ENCODE measurements at regions not wholly inside any gene's neighbourhood (a gene's known extent, or its start where the extent isn't known, plus 50 kb on each side); places are given as distances from the start of the nearest gene placed in this dataset.

- TF ChIP-seq, protein P1, sequence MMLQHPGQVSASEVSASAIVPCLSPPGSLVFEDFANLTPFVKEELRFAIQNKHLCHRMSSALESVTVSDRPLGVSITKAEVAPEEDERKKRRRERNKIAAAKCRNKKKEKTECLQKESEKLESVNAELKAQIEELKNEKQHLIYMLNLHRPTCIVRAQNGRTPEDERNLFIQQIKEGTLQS (CRISPR knock-in tag; conservative IDR thresholded peaks at IDR 0.05) = no peak
- TF ChIP-seq, protein P2, sequence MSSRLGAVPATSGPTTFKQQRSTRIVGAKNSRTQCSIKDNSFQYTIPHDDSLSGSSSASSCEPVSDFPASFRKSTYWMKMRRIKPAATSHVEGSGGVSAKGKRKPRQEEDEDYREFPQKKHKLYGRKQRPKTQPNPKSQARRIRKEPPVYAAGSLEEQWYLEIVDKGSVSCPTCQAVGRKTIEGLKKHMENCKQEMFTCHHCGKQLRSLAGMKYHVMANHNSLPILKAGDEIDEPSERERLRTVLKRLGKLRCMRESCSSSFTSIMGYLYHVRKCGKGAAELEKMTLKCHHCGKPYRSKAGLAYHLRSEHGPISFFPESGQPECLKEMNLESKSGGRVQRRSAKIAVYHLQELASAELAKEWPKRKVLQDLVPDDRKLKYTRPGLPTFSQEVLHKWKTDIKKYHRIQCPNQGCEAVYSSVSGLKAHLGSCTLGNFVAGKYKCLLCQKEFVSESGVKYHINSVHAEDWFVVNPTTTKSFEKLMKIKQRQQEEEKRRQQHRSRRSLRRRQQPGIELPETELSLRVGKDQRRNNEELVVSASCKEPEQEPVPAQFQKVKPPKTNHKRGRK (CRISPR knock-in tag; IDR thresholded peaks at IDR 0.05; ENCODE audit: borderline replicate concordance) = no peak
- TF ChIP-seq, protein P3, sequence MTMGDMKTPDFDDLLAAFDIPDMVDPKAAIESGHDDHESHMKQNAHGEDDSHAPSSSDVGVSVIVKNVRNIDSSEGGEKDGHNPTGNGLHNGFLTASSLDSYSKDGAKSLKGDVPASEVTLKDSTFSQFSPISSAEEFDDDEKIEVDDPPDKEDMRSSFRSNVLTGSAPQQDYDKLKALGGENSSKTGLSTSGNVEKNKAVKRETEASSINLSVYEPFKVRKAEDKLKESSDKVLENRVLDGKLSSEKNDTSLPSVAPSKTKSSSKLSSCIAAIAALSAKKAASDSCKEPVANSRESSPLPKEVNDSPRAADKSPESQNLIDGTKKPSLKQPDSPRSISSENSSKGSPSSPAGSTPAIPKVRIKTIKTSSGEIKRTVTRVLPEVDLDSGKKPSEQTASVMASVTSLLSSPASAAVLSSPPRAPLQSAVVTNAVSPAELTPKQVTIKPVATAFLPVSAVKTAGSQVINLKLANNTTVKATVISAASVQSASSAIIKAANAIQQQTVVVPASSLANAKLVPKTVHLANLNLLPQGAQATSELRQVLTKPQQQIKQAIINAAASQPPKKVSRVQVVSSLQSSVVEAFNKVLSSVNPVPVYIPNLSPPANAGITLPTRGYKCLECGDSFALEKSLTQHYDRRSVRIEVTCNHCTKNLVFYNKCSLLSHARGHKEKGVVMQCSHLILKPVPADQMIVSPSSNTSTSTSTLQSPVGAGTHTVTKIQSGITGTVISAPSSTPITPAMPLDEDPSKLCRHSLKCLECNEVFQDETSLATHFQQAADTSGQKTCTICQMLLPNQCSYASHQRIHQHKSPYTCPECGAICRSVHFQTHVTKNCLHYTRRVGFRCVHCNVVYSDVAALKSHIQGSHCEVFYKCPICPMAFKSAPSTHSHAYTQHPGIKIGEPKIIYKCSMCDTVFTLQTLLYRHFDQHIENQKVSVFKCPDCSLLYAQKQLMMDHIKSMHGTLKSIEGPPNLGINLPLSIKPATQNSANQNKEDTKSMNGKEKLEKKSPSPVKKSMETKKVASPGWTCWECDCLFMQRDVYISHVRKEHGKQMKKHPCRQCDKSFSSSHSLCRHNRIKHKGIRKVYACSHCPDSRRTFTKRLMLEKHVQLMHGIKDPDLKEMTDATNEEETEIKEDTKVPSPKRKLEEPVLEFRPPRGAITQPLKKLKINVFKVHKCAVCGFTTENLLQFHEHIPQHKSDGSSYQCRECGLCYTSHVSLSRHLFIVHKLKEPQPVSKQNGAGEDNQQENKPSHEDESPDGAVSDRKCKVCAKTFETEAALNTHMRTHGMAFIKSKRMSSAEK (CRISPR knock-in tag; IDR thresholded peaks at IDR 0.05; ENCODE audit: borderline replicate concordance) = no peak
- TF ChIP-seq E2F5 (CRISPR knock-in tag; IDR thresholded peaks at IDR 0.05) (no peak), ZNF396 (CRISPR knock-in tag; IDR thresholded peaks at IDR 0.05; ENCODE audit: borderline replicate concordance) (no peak), ZNF317 (CRISPR knock-in tag; IDR thresholded peaks at IDR 0.05; ENCODE audit: borderline replicate concordance, low read depth) (no peak), TCF7 (CRISPR knock-in tag; IDR thresholded peaks at IDR 0.05; ENCODE audit: low read depth) (no peak), ETV6 (CRISPR knock-in tag; IDR thresholded peaks at IDR 0.05) (no peak), ATF1 (CRISPR knock-in tag; IDR thresholded peaks at IDR 0.05) (no peak), SOX15 (CRISPR knock-in tag; IDR thresholded peaks at IDR 0.05) (no peak), NFE2L1 (CRISPR knock-in tag; IDR thresholded peaks at IDR 0.05) (no peak), ZNF121 (CRISPR knock-in tag; IDR thresholded peaks at IDR 0.05) (no peak), PRDM15 (CRISPR knock-in tag; IDR thresholded peaks at IDR 0.05) (no peak)
- TF ChIP-seq, protein P4, sequence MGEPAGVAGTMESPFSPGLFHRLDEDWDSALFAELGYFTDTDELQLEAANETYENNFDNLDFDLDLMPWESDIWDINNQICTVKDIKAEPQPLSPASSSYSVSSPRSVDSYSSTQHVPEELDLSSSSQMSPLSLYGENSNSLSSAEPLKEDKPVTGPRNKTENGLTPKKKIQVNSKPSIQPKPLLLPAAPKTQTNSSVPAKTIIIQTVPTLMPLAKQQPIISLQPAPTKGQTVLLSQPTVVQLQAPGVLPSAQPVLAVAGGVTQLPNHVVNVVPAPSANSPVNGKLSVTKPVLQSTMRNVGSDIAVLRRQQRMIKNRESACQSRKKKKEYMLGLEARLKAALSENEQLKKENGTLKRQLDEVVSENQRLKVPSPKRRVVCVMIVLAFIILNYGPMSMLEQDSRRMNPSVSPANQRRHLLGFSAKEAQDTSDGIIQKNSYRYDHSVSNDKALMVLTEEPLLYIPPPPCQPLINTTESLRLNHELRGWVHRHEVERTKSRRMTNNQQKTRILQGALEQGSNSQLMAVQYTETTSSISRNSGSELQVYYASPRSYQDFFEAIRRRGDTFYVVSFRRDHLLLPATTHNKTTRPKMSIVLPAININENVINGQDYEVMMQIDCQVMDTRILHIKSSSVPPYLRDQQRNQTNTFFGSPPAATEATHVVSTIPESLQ (CRISPR knock-in tag; IDR thresholded peaks at IDR 0.05) = no peak
- DNase-seq (ENCODE audit: low spot score) (no peak), ATAC-seq (no peak)
- ChIA-PET POLR2A (no interaction called here), CTCF (no interaction called here)
- Mint-ChIP-seq H3K9me3 (0 out of 2 replicates have a peak, but pooled peaks cover 4% of the 10 kb centered on the region), H3K4me1 (peaks cover 5% of the 10 kb centered on the region), H3K27ac (no peak overlapping the region), H3K27me3 (ENCODE audit: low read depth) (no peaks in the 10 kb centered on the region; the same call in 1 of the 2 replicates), H3K4me3 (no peak overlapping the region), H3K36me3 (no peaks in the 10 kb centered on the region)
Observed at GRCh38 chr20:48241482-48241881, 456.2 kb upstream of the SULF2 start.
